GM12865 (cell line): ENCODE measurements at regions not wholly inside any gene's neighbourhood (a gene's known extent, or its start where the extent isn't known, plus 50 kb on each side); places are given as distances from the start of the nearest gene placed in this dataset.

Source experiments
- DNase-seq: peaks from one replicate; pipeline ENCODE4 v3.0.0; 2010; ENCODE audit warnings: low read depth
- H3K4me3 ChIP-seq: 2 replicates; pipeline ENCODE4 v1.5.1; 2011; ENCODE audit warnings: mild to moderate bottlenecking, low read depth, low read length, control low read depth
- CTCF ChIP-seq: IDR thresholded peaks from 2 replicates; pipeline ENCODE4 v1.5.1; 2011; ENCODE audit warnings: low read length, control low read depth, low read depth, inconsistent platforms; ENCODE audit not compliant: insufficient read depth; ENCODE audit errors: missing control alignments

GRCh38 chrX:22347491-22347890, 74.8 kb downstream of the CBLL2 start:
- no peak for TF ChIP-seq CTCF
- DNase-seq, result no peak
- H3K4me3 ChIP-seq, result no peak overlapping the region

GRCh38 chrX:22349116-22349515, 76.4 kb downstream of the CBLL2 start:
- DNase-seq, result no peak
- H3K4me3 ChIP-seq, result no peak overlapping the region
- no peak for TF ChIP-seq CTCF

- no peak for DNase-seq
- no peak for TF ChIP-seq CTCF
Observed at GRCh38 chrX:22351076-22351475, 78.4 kb downstream of the CBLL2 start.

GRCh38 chrX:22351966-22352365, 79.3 kb downstream of the CBLL2 start:
- no peak for DNase-seq
- no peak overlapping the region for H3K4me3 ChIP-seq
- no peak for TF ChIP-seq CTCF

More at GRCh38 chrX:22351076-22351475, 78.4 kb downstream of the CBLL2 start:
- H3K4me3 ChIP-seq, result no peak overlapping the region

- no peak overlapping the region for H3K4me3 ChIP-seq
- no peak for TF ChIP-seq CTCF
- DNase-seq, result no peak
Observed at GRCh38 chrX:22357621-22358020, 84.9 kb downstream of the CBLL2 start.

- no peak overlapping the region for H3K4me3 ChIP-seq
- TF ChIP-seq CTCF, result no peak
- no peak for DNase-seq
Observed at GRCh38 chrX:22360129-22360528, 87.4 kb downstream of the CBLL2 start.

- H3K4me3 ChIP-seq, result no peak overlapping the region
- TF ChIP-seq CTCF, result no peak
- DNase-seq, result no peak
Observed at GRCh38 chrX:22365460-22365859, 92.7 kb downstream of the CBLL2 start.
